A172 (cell line): ENCODE measurements at regions not wholly inside any gene's neighbourhood (a gene's known extent, or its start where the extent isn't known, plus 50 kb on each side); places are given as distances from the start of the nearest gene placed in this dataset.
"Not testable (repeated sequence)": the region's sequence is repeated elsewhere in the genome, so short reads cannot be mapped to it uniquely, and the experiment has no call there.

Source experiments
- DNase-seq: peaks from one replicate; pipeline ENCODE4 v3.0.0-alpha.2; 2015; ENCODE audit warnings: low spot score

GRCh38 chr5:110248921-110249320 is 477.6 kb downstream of the TMEM232 start:
- DNase-seq = no peak

GRCh38 chr5:110250355-110250754 is 476.1 kb downstream of the TMEM232 start:
- no peak for DNase-seq

DNA sequence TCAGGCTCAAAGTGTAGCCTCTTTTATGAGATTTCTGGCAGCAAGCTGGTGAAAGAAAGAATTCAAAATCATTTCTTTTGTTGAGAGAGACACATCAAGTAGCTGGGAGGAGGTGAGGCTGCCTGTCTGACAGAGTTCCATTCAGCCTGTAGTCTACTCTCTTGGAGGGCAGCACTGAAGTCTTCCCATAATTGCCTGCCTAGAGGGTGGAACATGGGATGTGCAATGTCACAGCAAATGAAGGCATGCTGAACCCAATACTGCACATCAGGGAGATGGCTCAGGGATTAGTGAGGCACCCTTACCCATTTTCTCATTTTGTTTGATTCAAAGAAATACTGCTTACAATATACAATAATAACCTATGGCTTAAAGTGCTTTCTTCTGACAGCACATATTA is 475.7 kb downstream of the TMEM232 start:
- no peak for DNase-seq

DNA sequence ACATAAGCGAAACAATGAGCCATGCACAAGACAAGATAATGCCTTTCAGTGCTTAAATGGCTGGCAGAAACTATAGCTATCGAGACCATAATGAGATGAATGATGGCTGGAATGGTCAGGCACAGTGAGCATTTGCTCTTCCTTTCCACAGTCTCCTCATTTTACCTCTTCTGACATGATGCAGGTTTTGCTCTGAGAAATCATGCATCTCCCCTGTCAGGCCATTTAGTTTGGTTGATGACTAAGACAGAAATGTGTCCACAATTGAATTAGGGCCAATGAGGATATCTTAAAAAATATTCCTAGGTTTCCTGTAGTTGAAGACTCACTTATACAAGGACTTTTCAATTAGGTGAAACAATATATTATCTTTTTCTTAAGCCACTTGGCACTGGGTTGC is 475.1 kb downstream of the TMEM232 start:
- DNase-seq = no peak

DNA sequence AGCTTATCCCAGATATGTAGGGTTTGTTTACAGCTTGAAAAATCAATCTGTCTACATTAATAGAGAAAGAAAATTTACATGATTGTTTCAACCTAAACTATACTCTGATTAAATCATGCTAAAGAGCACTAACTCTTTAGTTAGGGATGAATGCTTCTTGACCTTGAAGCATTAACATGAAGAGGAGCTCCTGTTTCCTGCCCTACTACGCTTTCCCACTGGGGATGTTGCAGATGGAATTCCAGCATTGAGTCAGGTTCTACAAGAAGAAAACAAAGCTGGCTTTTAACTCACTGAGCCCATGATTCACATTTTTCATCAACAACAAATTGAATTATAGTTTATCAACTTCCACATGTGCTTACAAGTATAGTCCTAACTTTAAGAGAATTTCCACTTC is 471.3 kb downstream of the TMEM232 start:
- no peak for DNase-seq

DNA sequence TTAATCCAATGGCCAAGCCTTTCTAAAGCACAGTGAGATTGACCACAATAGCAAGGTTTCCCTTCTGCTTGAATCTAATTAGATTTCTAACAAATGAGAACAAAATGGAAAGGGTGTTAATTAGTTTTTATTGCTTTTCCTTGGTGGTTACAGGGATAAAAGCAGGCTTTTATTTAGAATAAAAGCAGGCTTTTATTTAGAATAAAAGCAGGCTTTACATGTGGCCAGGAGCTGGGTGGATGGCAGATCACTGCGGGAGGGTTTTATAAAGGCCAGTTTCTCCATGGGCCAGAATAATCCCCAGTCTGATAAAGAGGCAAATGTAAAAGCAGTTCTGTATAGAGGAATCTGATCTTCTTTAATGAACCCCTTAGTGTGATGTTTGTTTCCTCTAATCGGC is 470.2 kb downstream of the TMEM232 start:
- no peak for DNase-seq

DNA sequence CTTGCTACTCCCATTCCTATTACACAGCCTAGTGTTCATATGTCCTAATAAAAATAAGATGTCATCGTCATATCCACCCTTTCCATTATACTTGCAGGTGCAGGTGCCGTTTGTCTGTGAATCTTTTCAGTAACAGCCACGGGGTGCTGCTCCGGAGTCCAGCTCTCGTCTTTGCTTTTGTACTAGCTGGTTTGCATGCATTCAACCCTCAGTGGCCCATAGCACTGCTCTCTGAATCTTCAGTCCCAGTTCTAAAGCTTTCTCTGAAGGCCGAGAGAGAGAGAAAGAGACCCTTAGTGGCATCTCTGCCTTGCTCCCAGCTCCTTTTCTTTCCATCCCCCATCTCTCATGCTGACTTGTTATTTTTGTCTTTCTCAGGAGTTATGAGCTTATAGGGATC is 468.5 kb downstream of the TMEM232 start:
- DNase-seq = no peak

DNA sequence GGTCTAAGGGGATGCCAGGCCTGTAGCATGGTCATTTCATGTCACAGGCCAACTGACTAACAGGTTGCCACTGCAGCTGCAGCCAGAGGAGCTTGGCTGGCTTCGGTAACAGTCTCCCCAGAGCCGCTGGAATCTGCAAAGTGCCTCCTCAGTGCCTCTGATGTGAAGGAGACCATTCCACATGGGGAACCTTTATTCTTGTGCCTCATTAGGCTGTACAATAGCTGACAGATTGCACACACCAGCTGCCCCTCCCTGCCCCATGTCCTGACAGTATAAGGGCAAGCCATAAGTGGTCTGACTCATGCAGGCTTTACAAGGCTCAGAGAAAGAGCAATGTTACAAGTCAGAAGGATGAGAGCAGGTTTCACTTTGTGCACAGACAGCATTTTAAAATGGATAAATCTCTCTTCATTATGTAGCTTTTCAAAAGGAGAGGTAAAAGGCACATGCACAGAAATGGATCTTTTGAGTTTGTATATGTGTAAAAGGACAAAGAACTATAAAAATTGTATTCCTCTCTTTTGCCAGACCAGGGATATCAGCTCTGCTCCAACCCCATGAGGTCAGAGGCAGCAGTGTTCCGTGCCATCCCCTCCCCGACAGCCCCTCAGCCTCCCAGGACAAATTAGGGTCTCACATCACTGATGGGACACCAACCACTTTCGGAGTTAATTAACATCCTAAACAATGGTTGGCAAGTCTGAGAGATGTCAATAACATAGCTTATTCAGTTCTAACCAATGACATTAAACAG is 467.8 kb downstream of the TMEM232 start:
- peak; percentile 68 for DNase-seq

GRCh38 chr5:110262749-110263148 is 463.7 kb downstream of the TMEM232 start:
- DNase-seq = peak; percentile 35

DNA sequence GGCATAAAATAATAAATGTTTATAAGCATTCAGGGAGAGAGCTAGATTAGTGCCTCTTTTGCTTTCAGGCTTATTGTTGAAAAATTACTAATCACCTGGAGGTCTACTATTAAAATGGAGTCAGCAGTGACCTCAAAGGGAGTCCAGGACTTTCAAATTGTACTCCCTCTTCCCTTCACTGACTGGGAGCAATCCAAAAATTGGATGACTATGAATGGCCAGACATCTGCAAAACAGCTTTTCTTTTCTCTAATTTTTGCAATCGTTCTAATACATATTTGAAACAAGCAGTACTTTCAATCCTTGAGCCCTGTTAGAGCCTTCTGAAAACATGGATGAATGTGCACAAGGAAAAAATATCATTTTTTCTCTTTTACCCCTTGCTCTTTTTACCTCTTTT is 461.8 kb downstream of the TMEM232 start:
- no peak for DNase-seq

GRCh38 chr5:110265162-110265561 is 461.3 kb downstream of the TMEM232 start:
- no peak for DNase-seq

- DNase-seq = no peak
Measured at GRCh38 chr5:110267714-110268113, 458.8 kb downstream of the TMEM232 start.

GRCh38 chr5:110268283-110268682 is 458.2 kb downstream of the TMEM232 start:
- no peak for DNase-seq

- no peak for DNase-seq
Measured at GRCh38 chr5:110268985-110269384, 457.5 kb downstream of the TMEM232 start.

DNA sequence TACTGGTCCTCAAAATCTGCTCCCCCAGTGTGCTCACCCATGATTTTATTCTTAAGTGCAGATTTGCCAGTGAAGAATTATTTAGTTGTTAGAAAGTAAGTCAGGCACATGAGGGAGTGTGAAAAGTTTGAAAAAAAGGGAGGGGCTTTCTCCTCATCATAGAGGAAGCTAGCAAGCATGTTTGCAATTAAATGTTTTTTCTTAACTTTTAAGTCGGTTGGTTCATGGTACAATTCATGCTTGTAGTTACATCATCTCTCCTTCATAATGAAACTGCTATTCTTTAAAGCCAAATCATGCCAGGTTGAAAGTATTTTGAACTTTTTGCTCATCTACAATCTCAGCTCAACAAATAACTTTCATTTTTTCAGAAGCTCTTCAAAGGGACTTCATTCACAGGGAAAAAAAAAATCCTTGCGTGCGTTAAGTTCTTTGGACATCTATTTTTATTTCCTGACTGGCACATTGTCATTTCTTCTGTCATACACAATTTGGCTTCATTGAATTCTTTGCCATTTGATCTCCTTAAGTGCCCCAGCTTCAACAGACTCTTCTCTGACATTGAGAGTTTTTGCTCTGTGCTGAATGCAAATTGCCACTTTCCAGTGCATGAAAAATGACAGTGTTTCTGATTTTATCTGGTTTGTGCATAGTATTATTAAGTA is 456.9 kb downstream of the TMEM232 start:
- DNase-seq = no peak

GRCh38 chr5:110275878-110276277 is 450.6 kb downstream of the TMEM232 start:
- DNase-seq = no peak

DNA sequence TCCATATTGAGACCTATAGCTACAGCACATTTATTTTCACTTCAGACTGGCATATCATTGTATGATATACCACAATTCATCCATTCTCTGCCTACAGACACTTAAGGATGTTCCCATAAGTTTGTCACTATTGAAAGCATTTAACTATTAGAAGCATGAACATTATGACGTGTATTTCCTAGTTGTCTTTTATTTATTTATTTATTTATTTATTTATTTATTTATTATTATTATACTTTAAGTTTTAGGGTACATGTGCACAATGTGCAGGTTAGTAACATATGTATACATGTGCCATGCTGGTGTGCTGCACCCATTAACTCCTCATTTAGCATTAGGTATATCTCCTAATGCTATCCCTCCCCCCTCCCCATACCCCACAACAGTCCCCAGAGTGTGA is 448.0 kb downstream of the TMEM232 start:
- not testable (repeated sequence) for DNase-seq

- not testable (repeated sequence) for DNase-seq
Measured at GRCh38 chr5:110284121-110284520, 442.4 kb downstream of the TMEM232 start.

DNA sequence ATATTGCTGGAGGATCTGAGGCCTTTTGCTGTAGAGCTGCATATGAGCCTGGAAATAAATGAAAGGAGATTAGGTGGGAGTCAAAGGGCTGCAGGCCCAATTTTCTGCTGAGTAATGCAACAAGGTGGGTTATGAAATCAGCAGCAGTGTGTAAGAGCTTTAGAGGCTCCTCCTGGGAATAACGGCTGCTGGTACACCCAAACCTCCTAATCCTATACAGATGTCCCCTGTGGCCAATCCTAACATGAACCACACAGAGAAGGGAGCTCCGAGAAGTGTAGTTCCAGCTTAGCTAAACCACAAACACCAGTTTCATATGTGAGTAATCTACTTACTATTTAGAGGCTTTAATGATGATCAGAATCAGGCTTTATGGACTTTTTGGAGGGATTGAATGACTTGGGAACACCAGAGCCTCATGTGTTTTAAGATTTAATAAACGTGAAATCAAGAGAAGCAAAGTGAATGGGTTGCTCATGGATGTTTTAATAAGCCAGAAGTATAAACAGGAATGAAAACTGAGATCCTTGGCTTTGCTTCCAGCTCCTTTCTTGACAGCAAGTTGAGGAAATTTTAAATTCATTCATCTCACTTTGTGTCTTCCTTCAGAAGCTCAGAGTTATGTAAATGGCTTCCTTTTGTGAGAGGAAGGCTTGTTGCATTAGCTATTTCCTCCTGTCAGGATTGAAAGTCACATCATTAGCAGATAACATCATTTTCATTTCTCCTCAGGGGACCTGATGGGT is 437.5 kb downstream of the TMEM232 start:
- DNase-seq = peak; percentile 8

GRCh38 chr5:110289512-110289810 is 437.0 kb downstream of the TMEM232 start:
- DNase-seq = no peak

GRCh38 chr5:110290542-110290941 is 435.9 kb downstream of the TMEM232 start:
- no peak for DNase-seq

GRCh38 chr5:110294281-110294680 is 432.2 kb downstream of the TMEM232 start:
- no peak for DNase-seq

DNA sequence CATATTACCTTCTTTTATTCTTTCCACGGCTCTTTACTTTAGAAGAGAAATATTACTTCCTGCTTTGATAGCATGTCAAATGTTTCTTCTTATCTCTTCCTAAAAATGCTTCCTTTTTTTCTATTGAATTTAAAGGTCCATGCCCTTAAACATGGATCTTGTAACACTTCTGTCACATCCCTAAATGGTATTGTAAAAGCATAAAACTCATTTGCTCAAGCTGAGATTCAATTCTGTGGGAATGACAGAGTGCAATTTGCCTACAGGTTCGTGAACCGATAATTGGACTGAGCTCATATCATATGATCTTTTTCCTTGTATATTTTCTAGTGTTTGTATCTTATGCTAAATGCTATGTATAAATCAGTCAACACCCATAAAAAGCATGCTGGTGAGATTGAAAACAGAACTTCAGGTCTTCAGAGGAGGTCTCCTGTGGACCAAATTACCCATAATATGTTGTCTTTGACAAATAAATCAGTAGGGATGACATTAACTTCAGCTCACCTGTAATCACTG is 429.3 kb downstream of the TMEM232 start:
- no peak for DNase-seq
